Panc1 (cell line): ENCODE measurements at regions not wholly inside any gene's neighbourhood (a gene's known extent, or its start where the extent isn't known, plus 50 kb on each side); places are given as distances from the start of the nearest gene placed in this dataset.

ENCODE experiments used
- ATAC-seq: fragments of 200-7000 bp; cut with Tn5 transposase; 2 replicates; pipeline ENCODE4 v1.9.1; 2020; ENCODE audit warnings: mild to moderate bottlenecking, moderate library complexity
- BruUV-seq: library from RNA; stranded (reverse); fragments of 400-500 nt; replicated peaks from 2 replicates; lab custom pipeline; 2021; lab: Mats Ljungman, UMichigan
- CTCF ChIA-PET: fragments of 300-600 bp; sonication (Branson Sonifier 250); formaldehyde crosslinking; loops from one replicate; lab custom pipeline; 2022; ENCODE audit warnings: antibody characterized with exemption; lab: Charles Lee
- POLR2A ChIA-PET: fragments of 300-600 bp; sonication (Branson Sonifier 250); formaldehyde crosslinking; loops from one replicate; lab custom pipeline; 2022; ENCODE audit warnings: antibody characterized with exemption; lab: Charles Lee
- DNase-seq: peaks from one replicate; pipeline ENCODE4 v3.0.0-alpha.2; 2010; ENCODE audit warnings: low read depth, low spot score
- H3K27ac ChIP-seq: 2 replicates; pipeline ENCODE4 v1.5.1; 2011; ENCODE audit warnings: mild to moderate bottlenecking, low read length, inconsistent platforms
- H3K27me3 ChIP-seq: fragments of 200-500 bp; sonication (Bioruptor generic); 2 replicates; pipeline ENCODE4 v1.6.0; 2014; ENCODE audit warnings: low read length, inconsistent platforms; ENCODE audit not compliant: control insufficient read depth, insufficient read depth
- H3K36me3 ChIP-seq: fragments of 200-500 bp; sonication (Bioruptor generic); 2 replicates; pipeline ENCODE4 v1.5.1; 2014; ENCODE audit warnings: inconsistent platforms, mild to moderate bottlenecking, low read length, moderate library complexity; ENCODE audit not compliant: control insufficient read depth, insufficient read depth
- H3K4me1 ChIP-seq: 2 replicates; pipeline ENCODE4 v1.5.1; 2011; ENCODE audit warnings: inconsistent platforms, mild to moderate bottlenecking, low read length, moderate library complexity; ENCODE audit not compliant: control insufficient read depth, insufficient read depth
- H3K4me3 ChIP-seq, 2 experiments: 2 replicates each; pipeline ENCODE4 v1.5.1; 2011 to 2012; ENCODE audit warnings: low read depth in 2 of 2, low read length in 2 of 2, mild to moderate bottlenecking in 2 of 2, inconsistent platforms in 1 of 2, moderate library complexity in 1 of 2
- H3K9me3 ChIP-seq: fragments of 200-500 bp; sonication (Bioruptor generic); 2 replicates; pipeline ENCODE4 v1.5.1; 2014; ENCODE audit warnings: low read depth, mild to moderate bottlenecking, inconsistent platforms, low read length, moderate library complexity; ENCODE audit not compliant: control insufficient read depth, insufficient read depth
- POLR2AphosphoS5 ChIP-seq: IDR thresholded peaks from 2 replicates; pipeline ENCODE4 v1.6.1; 2012; ENCODE audit warnings: mild to moderate bottlenecking, low read depth, low read length, moderate library complexity
- SIN3A ChIP-seq: IDR thresholded peaks from 2 replicates; pipeline ENCODE4 v1.6.1; 2012; ENCODE audit warnings: low read depth, mild to moderate bottlenecking, low read length, moderate library complexity, borderline replicate concordance; ENCODE audit not compliant: insufficient read depth
- TCF7L2 ChIP-seq: IDR thresholded peaks from 2 replicates; pipeline ENCODE4 v1.6.1; 2011; ENCODE audit warnings: mild to moderate bottlenecking, low read depth, low read length, inconsistent platforms
- in situ Hi-C: cut with HindIII; loops from 2 replicates; pipeline ENCODE4 v1.10.0; 2016; ENCODE audit warnings: low sequenced_read_pairs, low pct_unique_long_range_greater_than_20kb
- intact Hi-C: fragments of 100-400 bp; cut with micrococcal nuclease; formaldehyde crosslinking; loops from one replicate; pipeline ENCODE4 v1.10.0; 2022; ENCODE audit not compliant: unreplicated experiment
- TF ChIP-seq, protein P1 (sequence below), 2 experiments: IDR thresholded peaks; 2 replicates each; pipeline ENCODE4 v1.6.1; 2011 to 2012; ENCODE audit warnings: low read depth in 2 of 2, control low read depth in 1 of 2, low read length in 1 of 2, mild to moderate bottlenecking in 1 of 2, moderate library complexity in 1 of 2; ENCODE audit not compliant: insufficient read depth in 1 of 2
- TF ChIP-seq, protein P2 (sequence below): fragments of 450-650 bp; IDR thresholded peaks from 2 replicates; pipeline ENCODE4 v1.5.1; 2017; ENCODE audit warnings: mild to moderate bottlenecking

DNA sequence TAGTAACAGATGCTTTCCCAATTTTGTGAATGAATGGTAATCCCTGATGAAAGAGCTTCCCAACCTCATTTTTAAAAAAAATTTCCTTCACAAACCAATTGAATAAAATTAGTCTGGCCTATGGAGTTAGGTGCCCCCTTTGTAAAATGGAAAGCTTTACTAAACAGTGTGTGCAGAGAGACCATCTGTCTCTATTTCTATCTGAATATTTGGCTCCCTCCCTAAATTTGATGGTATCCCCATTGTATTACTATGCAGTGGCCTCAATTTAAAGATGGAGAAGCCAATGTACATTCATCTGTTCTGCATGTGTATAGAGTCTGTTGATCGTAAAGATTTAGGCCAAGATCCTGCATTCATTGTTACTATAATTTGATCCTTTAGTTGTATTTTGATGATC, 397.7 kb upstream of the RGS6 start:
- no peak overlapping the region for H3K27ac ChIP-seq
- intact Hi-C loops (no loop called here), in situ Hi-C loops (no loop called here)
- CTCF ChIA-PET = no interaction called here
- no peak for ATAC-seq
- BruUV-seq = no TSS peak
- no peak overlapping the region for H3K4me3 ChIP-seq
- no peak for DNase-seq
- POLR2A ChIA-PET = no interaction called here
- H3K36me3 ChIP-seq = no peaks in the 10 kb centered on the region; the same call in 1 of the 2 replicates
- no peaks in the 10 kb centered on the region for H3K27me3 ChIP-seq
- TF ChIP-seq, protein P1, sequence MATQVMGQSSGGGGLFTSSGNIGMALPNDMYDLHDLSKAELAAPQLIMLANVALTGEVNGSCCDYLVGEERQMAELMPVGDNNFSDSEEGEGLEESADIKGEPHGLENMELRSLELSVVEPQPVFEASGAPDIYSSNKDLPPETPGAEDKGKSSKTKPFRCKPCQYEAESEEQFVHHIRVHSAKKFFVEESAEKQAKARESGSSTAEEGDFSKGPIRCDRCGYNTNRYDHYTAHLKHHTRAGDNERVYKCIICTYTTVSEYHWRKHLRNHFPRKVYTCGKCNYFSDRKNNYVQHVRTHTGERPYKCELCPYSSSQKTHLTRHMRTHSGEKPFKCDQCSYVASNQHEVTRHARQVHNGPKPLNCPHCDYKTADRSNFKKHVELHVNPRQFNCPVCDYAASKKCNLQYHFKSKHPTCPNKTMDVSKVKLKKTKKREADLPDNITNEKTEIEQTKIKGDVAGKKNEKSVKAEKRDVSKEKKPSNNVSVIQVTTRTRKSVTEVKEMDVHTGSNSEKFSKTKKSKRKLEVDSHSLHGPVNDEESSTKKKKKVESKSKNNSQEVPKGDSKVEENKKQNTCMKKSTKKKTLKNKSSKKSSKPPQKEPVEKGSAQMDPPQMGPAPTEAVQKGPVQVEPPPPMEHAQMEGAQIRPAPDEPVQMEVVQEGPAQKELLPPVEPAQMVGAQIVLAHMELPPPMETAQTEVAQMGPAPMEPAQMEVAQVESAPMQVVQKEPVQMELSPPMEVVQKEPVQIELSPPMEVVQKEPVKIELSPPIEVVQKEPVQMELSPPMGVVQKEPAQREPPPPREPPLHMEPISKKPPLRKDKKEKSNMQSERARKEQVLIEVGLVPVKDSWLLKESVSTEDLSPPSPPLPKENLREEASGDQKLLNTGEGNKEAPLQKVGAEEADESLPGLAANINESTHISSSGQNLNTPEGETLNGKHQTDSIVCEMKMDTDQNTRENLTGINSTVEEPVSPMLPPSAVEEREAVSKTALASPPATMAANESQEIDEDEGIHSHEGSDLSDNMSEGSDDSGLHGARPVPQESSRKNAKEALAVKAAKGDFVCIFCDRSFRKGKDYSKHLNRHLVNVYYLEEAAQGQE (IDR thresholded peaks at IDR 0.05; ENCODE audit: insufficient read depth in 1 of 2, low read depth in 2 of 2, low read length in 1 of 2) = no peak
- TF ChIP-seq POLR2AphosphoS5 (no peak), TCF7L2 (no peak), SIN3A (no peak)
- TF ChIP-seq, protein P2, sequence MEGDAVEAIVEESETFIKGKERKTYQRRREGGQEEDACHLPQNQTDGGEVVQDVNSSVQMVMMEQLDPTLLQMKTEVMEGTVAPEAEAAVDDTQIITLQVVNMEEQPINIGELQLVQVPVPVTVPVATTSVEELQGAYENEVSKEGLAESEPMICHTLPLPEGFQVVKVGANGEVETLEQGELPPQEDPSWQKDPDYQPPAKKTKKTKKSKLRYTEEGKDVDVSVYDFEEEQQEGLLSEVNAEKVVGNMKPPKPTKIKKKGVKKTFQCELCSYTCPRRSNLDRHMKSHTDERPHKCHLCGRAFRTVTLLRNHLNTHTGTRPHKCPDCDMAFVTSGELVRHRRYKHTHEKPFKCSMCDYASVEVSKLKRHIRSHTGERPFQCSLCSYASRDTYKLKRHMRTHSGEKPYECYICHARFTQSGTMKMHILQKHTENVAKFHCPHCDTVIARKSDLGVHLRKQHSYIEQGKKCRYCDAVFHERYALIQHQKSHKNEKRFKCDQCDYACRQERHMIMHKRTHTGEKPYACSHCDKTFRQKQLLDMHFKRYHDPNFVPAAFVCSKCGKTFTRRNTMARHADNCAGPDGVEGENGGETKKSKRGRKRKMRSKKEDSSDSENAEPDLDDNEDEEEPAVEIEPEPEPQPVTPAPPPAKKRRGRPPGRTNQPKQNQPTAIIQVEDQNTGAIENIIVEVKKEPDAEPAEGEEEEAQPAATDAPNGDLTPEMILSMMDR = no peak
- H3K4me1 ChIP-seq = no peaks in the 10 kb centered on the region
- no peaks in the 10 kb centered on the region for H3K9me3 ChIP-seq

DNA sequence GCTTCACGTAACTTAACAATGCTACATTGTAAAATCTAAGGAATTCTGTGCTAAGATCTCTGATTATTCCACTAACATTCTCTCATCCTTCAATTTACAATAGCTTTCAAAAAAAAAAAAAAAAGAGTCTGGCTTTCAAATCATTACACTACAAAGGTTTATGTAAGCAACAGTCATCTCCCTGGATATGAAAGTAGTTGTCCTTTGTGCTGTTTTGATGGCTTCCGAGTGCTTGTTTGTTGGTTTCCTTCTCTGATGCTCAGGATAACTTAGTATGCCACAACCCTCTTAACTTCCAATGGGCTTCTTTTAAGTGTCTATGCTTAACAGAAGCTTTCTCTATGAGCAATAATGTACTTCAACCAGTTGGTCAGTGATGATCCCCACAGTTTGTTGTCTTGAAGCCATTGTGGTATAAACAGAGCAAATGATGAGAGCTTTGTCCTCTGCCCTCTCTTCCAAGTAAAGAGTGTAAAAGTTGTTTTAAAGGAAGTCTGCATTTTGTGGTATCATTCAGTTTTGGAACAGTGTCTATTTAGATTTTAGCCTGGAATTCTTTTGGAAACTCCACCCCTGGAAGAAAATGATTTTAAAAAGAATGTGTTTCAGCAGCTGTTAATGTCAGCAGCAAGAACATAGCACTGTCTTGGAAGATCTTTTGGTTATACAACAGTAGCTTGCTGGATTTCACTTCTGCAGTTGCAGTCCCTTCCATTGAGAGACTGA, 396.1 kb upstream of the RGS6 start:
- no peak overlapping the region for H3K27ac ChIP-seq
- no TSS peak for BruUV-seq

More for the DNA sequence above, 396.1 kb upstream of the RGS6 start:
- ATAC-seq (no peak), DNase-seq (no peak)
- TF ChIP-seq TCF7L2 (no peak), POLR2AphosphoS5 (no peak), SIN3A (no peak)
- TF ChIP-seq, protein P2 = no peak
- TF ChIP-seq, protein P1 (IDR thresholded peaks at IDR 0.05; ENCODE audit: insufficient read depth in 1 of 2, low read depth in 2 of 2, low read length in 1 of 2) = no peak
- no peaks in the 10 kb centered on the region for H3K9me3 ChIP-seq
- no peaks in the 10 kb centered on the region for H3K4me1 ChIP-seq
- CTCF ChIA-PET = no interaction called here
- POLR2A ChIA-PET = interaction anchor here (0.6 kb wide), 1 partner anchor 144 kb away, joined by 5 read pairs; no protein-coding TSS in a partner anchor
- in situ Hi-C loops (no loop called here), intact Hi-C loops (no loop called here)
- H3K27me3 ChIP-seq = no peaks in the 10 kb centered on the region
- no peaks in the 10 kb centered on the region for H3K36me3 ChIP-seq
- H3K4me3 ChIP-seq = no peak overlapping the region
